Astrocyte (in vitro differentiated cells and primary cell): ENCODE measurements at regions not wholly inside any gene's neighbourhood (a gene's known extent, or its start where the extent isn't known, plus 50 kb on each side); places are given as distances from the start of the nearest gene placed in this dataset.
A peak's percentile ranks its signal among the peaks of the same experiment; 100 is the strongest.

ENCODE experiments used
- DNase-seq: peaks from one replicate; pipeline ENCODE4 v3.0.0-alpha.2; 2010; ENCODE audit warnings: low read depth
- FAIRE-seq: peaks from 2 replicates; lab custom pipeline; 2011; peaks lifted over from hg19 to GRCh38; lab: Jason Lieb, UNC
- H2AFZ ChIP-seq: 2 replicates; pipeline ENCODE4 v1.6.0; 2012; ENCODE audit warnings: low read depth, low read length, inconsistent platforms
- H3K27ac ChIP-seq: 2 replicates; pipeline ENCODE4 v1.5.1; 2011; ENCODE audit warnings: low read depth, low read length, inconsistent platforms
- H3K27me3 ChIP-seq: 2 replicates; pipeline ENCODE4 v1.6.0; 2011; ENCODE audit warnings: low read length, inconsistent platforms; ENCODE audit not compliant: insufficient read depth
- H3K36me3 ChIP-seq: 2 replicates; pipeline ENCODE4 v1.5.1; 2011; ENCODE audit warnings: low read length, inconsistent platforms; ENCODE audit not compliant: insufficient read depth
- H3K4me1 ChIP-seq: 2 replicates; pipeline ENCODE4 v1.5.1; 2011; ENCODE audit warnings: low read length, inconsistent platforms; ENCODE audit not compliant: insufficient read depth
- H3K4me2 ChIP-seq: 2 replicates; pipeline ENCODE4 v1.6.0; 2012; ENCODE audit warnings: low read length, inconsistent platforms
- H3K4me3 ChIP-seq: 2 replicates; pipeline ENCODE4 v1.5.1; 2011; ENCODE audit warnings: low read depth, mild to moderate bottlenecking, low read length, inconsistent platforms; ENCODE audit not compliant: insufficient read depth
- H3K79me2 ChIP-seq: 2 replicates; pipeline ENCODE4 v1.6.0; 2012; ENCODE audit warnings: mild to moderate bottlenecking, low read length, inconsistent platforms; ENCODE audit not compliant: insufficient read depth
- H3K9ac ChIP-seq: 2 replicates; pipeline ENCODE4 v1.6.0; 2012; ENCODE audit warnings: mild to moderate bottlenecking, low read length, inconsistent platforms
- H3K9me3 ChIP-seq: 2 replicates; pipeline ENCODE4 v1.5.1; 2012; ENCODE audit warnings: low read depth, mild to moderate bottlenecking, low read length, inconsistent platforms; ENCODE audit not compliant: insufficient read depth
- H4K20me1 ChIP-seq: 2 replicates; pipeline ENCODE4 v1.6.0; 2012; ENCODE audit warnings: low read length, inconsistent platforms; ENCODE audit not compliant: insufficient read depth
- H3K27ac Mint-ChIP-seq: one replicate; pipeline ENCODE4 v1.8.0; 2021; ENCODE audit warnings: mild to moderate bottlenecking, mixed read lengths; ENCODE audit not compliant: unreplicated experiment
- H3K27me3 Mint-ChIP-seq: one replicate; pipeline ENCODE4 v1.8.0; 2021; ENCODE audit warnings: low read depth, mixed read lengths; ENCODE audit not compliant: unreplicated experiment
- H3K36me3 Mint-ChIP-seq: one replicate; pipeline ENCODE4 v1.8.0; 2021; ENCODE audit warnings: low read depth, mixed read lengths; ENCODE audit not compliant: unreplicated experiment
- H3K4me1 Mint-ChIP-seq: one replicate; pipeline ENCODE4 v1.8.0; 2021; ENCODE audit warnings: low read depth, mixed read lengths; ENCODE audit not compliant: unreplicated experiment
- H3K4me3 Mint-ChIP-seq: one replicate; pipeline ENCODE4 v1.8.0; 2021; ENCODE audit warnings: mild to moderate bottlenecking, moderate library complexity, mixed read lengths; ENCODE audit not compliant: unreplicated experiment
- H3K9me3 Mint-ChIP-seq: one replicate; pipeline ENCODE4 v1.8.0; 2021; ENCODE audit warnings: mild to moderate bottlenecking, mixed read lengths; ENCODE audit not compliant: unreplicated experiment
- CTCF ChIP-seq: IDR thresholded peaks from 2 replicates; pipeline ENCODE4 v1.5.1; 2011; ENCODE audit warnings: low read depth, mild to moderate bottlenecking, inconsistent platforms, low read length, moderate library complexity; ENCODE audit not compliant: insufficient read depth
- EZH2 ChIP-seq: IDR thresholded peaks from 2 replicates; pipeline ENCODE4 v1.6.1; 2012; ENCODE audit warnings: mild to moderate bottlenecking, low read length, inconsistent platforms; ENCODE audit not compliant: insufficient read depth

GRCh38 chr10:60494774-60495173 lies 105.1 kb upstream of the ANK3 start:
- no peak overlapping the region for H3K27ac Mint-ChIP-seq
- Histone ChIP-seq H2AFZ (no peak overlapping the region), H3K9me3 (no peaks in the 10 kb centered on the region), H3K79me2 (no peaks in the 10 kb centered on the region), H3K4me3 (no peak overlapping the region), H4K20me1 (no peaks in the 10 kb centered on the region), H3K27me3 (no peaks in the 10 kb centered on the region), H3K4me1 (peaks cover 7% of the 10 kb centered on the region), H3K27ac (no peak overlapping the region), H3K36me3 (no peaks in the 10 kb centered on the region), H3K4me2 (no peak overlapping the region), H3K9ac (no peak overlapping the region)
- H3K36me3 Mint-ChIP-seq = no peaks in the 10 kb centered on the region
- H3K9me3 Mint-ChIP-seq = no peaks in the 10 kb centered on the region
- H3K27me3 Mint-ChIP-seq = no peaks in the 10 kb centered on the region
- peaks cover 10% of the 10 kb centered on the region for H3K4me1 Mint-ChIP-seq
- no peak for FAIRE-seq
- no peak overlapping the region for H3K4me3 Mint-ChIP-seq
- DNase-seq = no peak
- TF ChIP-seq EZH2 (no peak), CTCF (no peak)

GRCh38 chr10:60491162-60491561 lies 101.5 kb upstream of the ANK3 start:
- no peaks in the 10 kb centered on the region for H4K20me1 ChIP-seq
- no peak overlapping the region for H3K4me2 ChIP-seq
- no peak overlapping the region for H3K27ac Mint-ChIP-seq
- no peak overlapping the region for H3K4me3 ChIP-seq
- H3K4me1 Mint-ChIP-seq = peaks cover 10% of the 10 kb centered on the region
- H3K9me3 Mint-ChIP-seq = no peaks in the 10 kb centered on the region
- no peak for FAIRE-seq
- H3K9me3 ChIP-seq = no peaks in the 10 kb centered on the region
- H3K27ac ChIP-seq = no peak overlapping the region
- H2AFZ ChIP-seq = no peak overlapping the region
- H3K4me3 Mint-ChIP-seq = no peak overlapping the region
- H3K79me2 ChIP-seq = no peaks in the 10 kb centered on the region
- DNase-seq = no peak
- peaks cover 7% of the 10 kb centered on the region for H3K4me1 ChIP-seq
- no peak for TF ChIP-seq CTCF
- no peak for TF ChIP-seq EZH2
- H3K36me3 Mint-ChIP-seq = no peaks in the 10 kb centered on the region
- no peaks in the 10 kb centered on the region for H3K27me3 ChIP-seq
- H3K36me3 ChIP-seq = no peaks in the 10 kb centered on the region
- H3K27me3 Mint-ChIP-seq = no peaks in the 10 kb centered on the region
- H3K9ac ChIP-seq = no peak overlapping the region

GRCh38 chr10:60490013-60490412 lies 100.3 kb upstream of the ANK3 start:
- peak; percentile 23 for FAIRE-seq
- peak; percentile 88 for DNase-seq
- Mint-ChIP-seq H3K27ac (no peak overlapping the region), H3K27me3 (no peaks in the 10 kb centered on the region), H3K4me1 (peaks cover 5% of the 10 kb centered on the region), H3K4me3 (no peak overlapping the region), H3K36me3 (no peaks in the 10 kb centered on the region), H3K9me3 (no peaks in the 10 kb centered on the region)
- no peak overlapping the region for H3K27ac ChIP-seq
- H3K27me3 ChIP-seq = no peaks in the 10 kb centered on the region
- no peak overlapping the region for H3K4me2 ChIP-seq
- H3K9me3 ChIP-seq = no peaks in the 10 kb centered on the region
- H3K4me1 ChIP-seq = peaks cover 1% of the 10 kb centered on the region
- H4K20me1 ChIP-seq = no peaks in the 10 kb centered on the region
- H3K4me3 ChIP-seq = no peak overlapping the region
- no peak overlapping the region for H2AFZ ChIP-seq
- no peaks in the 10 kb centered on the region for H3K36me3 ChIP-seq
- no peak overlapping the region for H3K9ac ChIP-seq
- TF ChIP-seq EZH2 = no peak
- no peak for TF ChIP-seq CTCF
- no peaks in the 10 kb centered on the region for H3K79me2 ChIP-seq
